DOHH2 (cell line): ENCODE measurements at regions not wholly inside any gene's neighbourhood (a gene's known extent, or its start where the extent isn't known, plus 50 kb on each side); places are given as distances from the start of the nearest gene placed in this dataset.

Source experiments
- H3F3A ChIP-seq: fragments of 200-600 bp; sonication (generic), shearing (Covaris generic); 2 replicates; pipeline ENCODE4 v1.6.0; 2016; ENCODE audit warnings: antibody characterized with exemption, mild to moderate bottlenecking; ENCODE audit not compliant: control insufficient read depth, insufficient read depth
- H3K27ac ChIP-seq: fragments of 200-600 bp; sonication (generic); 2 replicates; pipeline ENCODE4 v1.5.1; 2014; ENCODE audit warnings: low read depth, mild to moderate bottlenecking, low read length, moderate library complexity
- H3K27me3 ChIP-seq: fragments of 200-600 bp; sonication (generic); 2 replicates; pipeline ENCODE4 v1.6.1; 2014; ENCODE audit warnings: mild to moderate bottlenecking, low read length, mixed read lengths; ENCODE audit not compliant: control insufficient read depth
- H3K36me3 ChIP-seq: fragments of 200-600 bp; sonication (generic); 2 replicates; pipeline ENCODE4 v1.6.1; 2014; ENCODE audit warnings: mild to moderate bottlenecking, low read length, moderate library complexity, mixed read lengths; ENCODE audit not compliant: control insufficient read depth
- H3K4me1 ChIP-seq: fragments of 200-600 bp; sonication (generic); 2 replicates; pipeline ENCODE4 v1.6.1; 2014; ENCODE audit warnings: mild to moderate bottlenecking, low read length, mixed read lengths; ENCODE audit not compliant: control insufficient read depth
- H3K4me2 ChIP-seq: fragments of 200-600 bp; sonication (generic); 2 replicates; pipeline ENCODE4 v1.6.0; 2014; ENCODE audit warnings: mild to moderate bottlenecking, low read length, moderate library complexity
- H3K4me3 ChIP-seq: fragments of 200-600 bp; sonication (generic); 2 replicates; pipeline ENCODE4 v1.5.1; 2014; ENCODE audit warnings: mild to moderate bottlenecking, low read length, mixed read lengths
- H3K79me2 ChIP-seq: fragments of 200-600 bp; sonication (generic); 2 replicates; pipeline ENCODE4 v1.6.1; 2014; ENCODE audit warnings: mild to moderate bottlenecking, low read length, mixed read lengths; ENCODE audit not compliant: control insufficient read depth
- H3K9me2 ChIP-seq: fragments of 200-600 bp; sonication (generic); replicated peaks from 2 replicates; pipeline ENCODE4 v1.6.1; 2014; ENCODE audit warnings: mild to moderate bottlenecking, low read length, mixed read lengths; ENCODE audit not compliant: control insufficient read depth
- H3K9me3 ChIP-seq: fragments of 200-600 bp; sonication (generic); 2 replicates; pipeline ENCODE4 v1.6.1; 2014; ENCODE audit warnings: antibody characterized with exemption, low read length, mixed read lengths; ENCODE audit not compliant: control insufficient read depth, insufficient read depth
- H4K20me1 ChIP-seq: fragments of 200-600 bp; sonication (generic); 2 replicates; pipeline ENCODE4 v1.6.0; 2014; ENCODE audit warnings: low read depth, mild to moderate bottlenecking, antibody characterized with exemption, low read length, moderate library complexity; ENCODE audit not compliant: control insufficient read depth, insufficient read depth
- EZH2phosphoT487 ChIP-seq: fragments of 200-600 bp; sonication (generic); IDR thresholded peaks from 2 replicates; pipeline ENCODE4 v1.6.1; 2017; ENCODE audit warnings: borderline replicate concordance, mild to moderate bottlenecking, antibody characterized with exemption, low read length, moderate library complexity, mixed read lengths
- TF ChIP-seq, protein P1 (sequence below): fragments of 200-600 bp; sonication (generic); IDR thresholded peaks from one replicate; pipeline ENCODE4 v1.5.1; 2014; ENCODE audit warnings: antibody characterized with exemption, mild to moderate bottlenecking, low read depth, low read length; ENCODE audit not compliant: poor library complexity, severe bottlenecking

DNA sequence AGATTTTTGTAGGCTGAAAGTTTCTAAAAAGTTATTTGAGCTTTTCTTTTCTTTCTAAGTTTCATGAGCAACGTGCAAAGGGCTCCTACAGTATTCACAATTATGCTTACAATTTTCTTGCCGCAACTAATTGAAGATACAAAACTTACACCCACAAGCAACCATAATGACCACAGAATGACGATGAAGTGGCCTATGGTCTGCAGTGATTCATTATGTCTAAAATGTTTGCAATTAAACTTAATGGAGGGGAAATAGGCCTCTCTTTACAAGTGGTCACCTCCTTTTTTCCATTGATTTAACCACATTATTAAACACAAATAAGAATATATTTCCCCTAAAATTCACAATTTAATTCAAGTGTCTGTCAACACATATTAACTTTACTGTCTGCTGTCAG is 732.6 kb upstream of the FLRT2 start:
- Histone ChIP-seq H3K4me2 (no peak overlapping the region), H3F3A (no peaks in the 10 kb centered on the region), H3K79me2 (no peaks in the 10 kb centered on the region), H3K27ac (no peak overlapping the region), H3K9me2 (no peaks in the 10 kb centered on the region; the same call in 1 of the 2 replicates), H3K9me3 (no peaks in the 10 kb centered on the region), H4K20me1 (no peaks in the 10 kb centered on the region), H3K4me1 (no peaks in the 10 kb centered on the region), H3K27me3 (no peaks in the 10 kb centered on the region), H3K36me3 (no peaks in the 10 kb centered on the region), H3K4me3 (no peak overlapping the region)
- TF ChIP-seq, protein P1, sequence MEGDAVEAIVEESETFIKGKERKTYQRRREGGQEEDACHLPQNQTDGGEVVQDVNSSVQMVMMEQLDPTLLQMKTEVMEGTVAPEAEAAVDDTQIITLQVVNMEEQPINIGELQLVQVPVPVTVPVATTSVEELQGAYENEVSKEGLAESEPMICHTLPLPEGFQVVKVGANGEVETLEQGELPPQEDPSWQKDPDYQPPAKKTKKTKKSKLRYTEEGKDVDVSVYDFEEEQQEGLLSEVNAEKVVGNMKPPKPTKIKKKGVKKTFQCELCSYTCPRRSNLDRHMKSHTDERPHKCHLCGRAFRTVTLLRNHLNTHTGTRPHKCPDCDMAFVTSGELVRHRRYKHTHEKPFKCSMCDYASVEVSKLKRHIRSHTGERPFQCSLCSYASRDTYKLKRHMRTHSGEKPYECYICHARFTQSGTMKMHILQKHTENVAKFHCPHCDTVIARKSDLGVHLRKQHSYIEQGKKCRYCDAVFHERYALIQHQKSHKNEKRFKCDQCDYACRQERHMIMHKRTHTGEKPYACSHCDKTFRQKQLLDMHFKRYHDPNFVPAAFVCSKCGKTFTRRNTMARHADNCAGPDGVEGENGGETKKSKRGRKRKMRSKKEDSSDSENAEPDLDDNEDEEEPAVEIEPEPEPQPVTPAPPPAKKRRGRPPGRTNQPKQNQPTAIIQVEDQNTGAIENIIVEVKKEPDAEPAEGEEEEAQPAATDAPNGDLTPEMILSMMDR = no peak
- no peak for TF ChIP-seq EZH2phosphoT487

DNA sequence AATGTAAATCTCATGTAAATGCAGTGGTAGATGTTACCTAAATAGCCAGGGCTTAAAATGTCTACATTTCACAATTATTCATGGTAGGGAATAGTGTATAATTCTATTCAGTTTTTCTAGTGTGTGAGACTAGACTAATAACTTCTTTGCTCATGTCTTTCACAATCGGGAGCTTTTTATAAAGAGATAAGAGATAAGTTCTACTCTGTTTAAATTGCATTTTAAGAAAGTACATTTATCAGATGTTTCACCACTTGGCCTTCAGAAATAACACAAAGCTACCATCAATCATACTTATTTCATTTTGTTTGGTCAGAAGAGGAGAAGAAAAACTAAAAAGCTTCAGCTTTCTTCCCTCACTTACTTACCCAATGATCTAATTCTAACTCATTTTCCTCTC is 725.5 kb upstream of the FLRT2 start:
- Histone ChIP-seq H3K9me2 (no peaks in the 10 kb centered on the region; the same call in 1 of the 2 replicates), H3K27ac (no peak overlapping the region), H3K4me2 (no peak overlapping the region), H3K79me2 (no peaks in the 10 kb centered on the region), H3K4me1 (no peaks in the 10 kb centered on the region), H3K9me3 (no peaks in the 10 kb centered on the region), H3F3A (no peaks in the 10 kb centered on the region), H3K36me3 (no peaks in the 10 kb centered on the region), H4K20me1 (no peaks in the 10 kb centered on the region), H3K27me3 (no peaks in the 10 kb centered on the region), H3K4me3 (no peak overlapping the region)
- TF ChIP-seq EZH2phosphoT487 = no peak
- TF ChIP-seq, protein P1 = no peak

DNA sequence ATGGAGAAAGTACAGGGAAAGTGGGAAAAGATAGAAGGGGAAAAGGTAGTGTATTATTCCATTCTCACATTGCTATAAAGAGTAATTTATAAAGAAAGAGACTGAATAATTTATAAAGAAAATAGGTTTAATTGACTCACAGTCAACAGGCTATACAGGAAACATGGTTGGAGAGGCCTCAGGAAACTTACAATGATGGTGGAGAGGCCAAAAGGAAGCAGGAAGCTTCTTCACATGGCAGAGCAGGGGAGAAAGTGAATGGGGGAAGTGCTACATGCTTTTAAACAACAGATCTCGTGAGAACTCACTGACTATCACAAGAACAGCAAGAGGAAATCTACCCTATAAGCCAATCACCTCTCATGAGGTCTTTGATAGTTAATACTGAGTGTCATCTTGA is 725.0 kb upstream of the FLRT2 start:
- no peak overlapping the region for H3K27ac ChIP-seq
- H3K9me2 ChIP-seq = no peaks in the 10 kb centered on the region
- no peaks in the 10 kb centered on the region for H3K9me3 ChIP-seq
- H4K20me1 ChIP-seq = no peaks in the 10 kb centered on the region
- no peaks in the 10 kb centered on the region for H3K79me2 ChIP-seq
- no peak overlapping the region for H3K4me2 ChIP-seq
- no peak overlapping the region for H3K4me3 ChIP-seq
- H3K4me1 ChIP-seq = no peaks in the 10 kb centered on the region
- no peaks in the 10 kb centered on the region for H3K36me3 ChIP-seq
- no peaks in the 10 kb centered on the region for H3F3A ChIP-seq
- no peaks in the 10 kb centered on the region for H3K27me3 ChIP-seq
- no peak for TF ChIP-seq EZH2phosphoT487
- TF ChIP-seq, protein P1 = no peak

DNA sequence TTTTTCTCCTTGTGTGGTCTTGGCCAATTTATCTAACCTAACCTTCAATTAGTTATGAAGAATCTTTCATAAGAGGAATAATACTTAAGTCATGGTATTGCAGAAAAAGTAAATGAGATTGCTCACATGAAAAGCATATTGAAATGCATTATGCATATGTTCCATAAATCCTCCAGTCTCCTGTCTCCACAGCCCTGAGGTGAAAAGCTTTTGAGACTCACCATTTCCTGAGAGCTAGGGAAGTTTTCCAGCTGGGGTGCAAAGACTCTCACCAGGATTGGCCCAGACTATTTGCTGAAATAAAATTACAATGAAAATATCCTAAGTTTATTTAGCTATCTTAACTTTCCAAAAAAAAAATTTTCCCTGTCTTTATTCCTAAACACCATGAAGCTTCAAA is 723.8 kb upstream of the FLRT2 start:
- Histone ChIP-seq H3K36me3 (no peaks in the 10 kb centered on the region), H3K4me1 (no peaks in the 10 kb centered on the region), H3K27ac (no peak overlapping the region), H3K9me3 (no peaks in the 10 kb centered on the region), H3K27me3 (no peaks in the 10 kb centered on the region), H3F3A (no peaks in the 10 kb centered on the region), H3K79me2 (no peaks in the 10 kb centered on the region), H4K20me1 (no peaks in the 10 kb centered on the region), H3K4me2 (no peak overlapping the region), H3K4me3 (no peak overlapping the region), H3K9me2 (no peaks in the 10 kb centered on the region)
- TF ChIP-seq EZH2phosphoT487 = no peak
- TF ChIP-seq, protein P1 = no peak
